ENCODE measurements at regions not wholly inside any gene's neighbourhood (a gene's known extent, or its start where the extent isn't known, plus 50 kb on each side); places are given as distances from the start of the nearest gene placed in this dataset.

DNA sequence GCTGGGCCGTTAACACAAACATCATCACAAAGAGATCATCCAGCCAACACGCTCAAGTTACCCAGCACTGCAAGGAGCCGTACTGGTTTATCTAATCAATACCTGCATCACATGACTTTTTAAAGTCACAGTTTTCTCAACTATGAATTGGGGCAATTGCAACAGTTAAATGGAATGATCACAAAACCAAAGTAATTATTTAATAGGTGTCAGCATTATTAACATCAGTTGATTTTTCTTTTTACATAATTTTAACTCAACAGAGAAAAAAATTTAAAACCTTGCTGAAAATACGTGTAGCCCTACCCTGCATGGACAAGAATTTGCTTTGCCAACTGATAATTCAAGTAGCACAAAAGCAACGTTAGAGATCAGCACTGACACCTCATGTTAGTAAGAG, 95.7 kb upstream of the SOX9 start:
- no peak for DNase-seq

DNA sequence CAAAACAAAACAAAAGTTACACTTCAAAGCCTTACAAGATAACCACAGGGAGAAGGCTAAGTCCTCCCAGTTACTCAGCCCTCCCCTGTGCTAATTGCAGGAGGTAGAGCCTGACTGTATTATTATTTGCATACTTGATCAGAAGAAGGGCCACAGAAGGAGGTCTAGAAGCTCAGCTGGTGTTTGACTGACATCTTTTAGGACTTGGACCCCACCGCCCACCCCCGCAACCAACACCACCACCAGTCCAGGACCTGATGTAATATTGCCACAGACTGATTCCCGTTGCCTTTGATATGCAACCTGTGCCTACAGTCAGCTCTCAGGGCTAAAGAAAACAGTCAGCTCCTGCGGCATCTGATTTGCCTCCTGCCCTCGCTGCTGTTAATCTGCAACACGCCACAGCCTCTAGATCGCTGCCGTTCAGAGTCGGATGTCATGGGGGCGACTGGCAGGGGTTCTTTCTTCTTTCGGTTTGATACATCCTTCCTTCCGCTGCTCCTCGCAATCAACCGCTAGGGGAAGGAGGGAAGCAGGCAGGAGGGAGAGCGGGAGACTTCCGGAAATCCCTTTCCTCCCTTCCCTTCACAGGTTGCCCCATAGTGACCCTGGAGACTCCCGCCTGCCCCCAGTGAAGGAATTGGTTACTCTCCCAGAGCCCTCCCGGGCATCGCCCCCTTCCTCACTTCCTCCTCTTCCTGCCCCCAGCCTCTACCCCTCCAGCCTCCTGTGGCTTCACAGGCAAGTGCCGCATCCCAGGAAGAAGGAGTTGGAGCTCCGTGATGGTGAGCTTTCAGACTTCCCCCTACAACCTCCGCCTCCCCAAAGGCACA, 90.5 kb upstream of the SOX9 start:
- no peak for DNase-seq

DNA sequence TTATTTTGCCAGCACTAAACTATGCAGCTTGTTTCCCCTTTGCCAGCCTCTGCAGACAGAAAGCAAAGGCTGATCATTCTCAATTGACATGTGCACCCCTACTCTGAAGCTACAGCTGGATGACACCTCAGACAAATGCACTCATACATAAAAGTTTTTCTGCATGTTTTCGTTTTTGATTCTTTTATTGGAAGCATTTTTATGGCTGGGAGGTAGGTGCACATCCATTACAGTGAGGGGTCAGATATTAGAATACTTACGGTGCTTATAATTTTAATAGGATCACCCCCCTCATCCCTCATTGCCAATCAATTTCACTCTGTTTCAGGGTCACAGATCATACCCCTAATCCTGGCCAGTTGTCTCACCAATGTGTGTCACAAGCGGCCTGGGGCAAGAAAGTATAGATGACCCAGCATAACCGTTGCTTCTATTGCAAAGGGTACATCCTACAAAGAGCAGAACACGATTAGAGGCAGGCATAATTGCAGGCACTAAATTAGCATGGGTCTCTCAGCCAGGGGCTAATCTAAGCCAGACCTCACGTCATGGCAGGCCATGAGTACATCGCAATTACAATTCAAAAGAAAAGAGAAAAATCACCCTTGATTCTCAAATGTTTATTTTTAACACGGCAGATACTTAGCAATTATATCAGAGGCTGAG, 89.5 kb upstream of the SOX9 start:
- DNase-seq: no peak

DNA sequence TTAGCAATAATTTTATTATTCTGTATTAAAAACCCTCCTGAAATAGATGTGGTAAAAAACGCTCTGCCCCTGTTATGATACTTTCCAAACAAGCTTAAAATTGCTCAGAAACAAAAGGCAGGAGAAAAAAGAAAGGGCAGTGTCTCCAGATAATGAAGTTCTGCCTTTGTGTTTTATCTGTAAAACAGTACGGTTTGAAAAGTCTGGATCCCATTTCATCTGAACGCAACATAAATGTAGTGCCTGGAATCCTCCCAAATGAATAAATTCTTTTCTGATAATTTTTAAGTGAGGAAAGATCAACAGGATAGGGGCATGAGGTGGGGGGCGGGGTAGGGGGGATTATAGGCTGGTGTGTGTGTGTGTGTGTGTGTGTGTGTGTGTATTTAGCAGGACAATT, 87.5 kb upstream of the SOX9 start:
- no peak for DNase-seq

DNA sequence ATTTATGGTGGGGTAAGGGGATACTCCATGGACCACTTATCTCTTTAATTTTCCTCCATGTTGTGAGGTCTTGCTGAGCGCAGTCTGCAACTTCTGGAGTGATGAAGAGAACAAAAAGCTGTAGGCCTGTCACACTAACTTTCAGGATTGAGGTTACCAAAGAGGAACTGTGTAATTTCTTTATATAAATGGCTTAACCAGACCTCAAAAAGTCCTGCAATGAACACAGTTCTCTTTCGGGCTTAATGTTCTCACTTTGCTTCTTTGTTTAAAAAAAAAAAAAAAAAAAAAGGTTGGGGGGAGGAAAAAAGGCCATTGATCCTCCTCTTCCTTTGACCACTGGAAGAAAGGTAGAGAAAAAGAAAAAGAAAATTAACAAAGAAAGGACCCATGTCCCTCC, 86.8 kb upstream of the SOX9 start:
- no peak for DNase-seq

DNA sequence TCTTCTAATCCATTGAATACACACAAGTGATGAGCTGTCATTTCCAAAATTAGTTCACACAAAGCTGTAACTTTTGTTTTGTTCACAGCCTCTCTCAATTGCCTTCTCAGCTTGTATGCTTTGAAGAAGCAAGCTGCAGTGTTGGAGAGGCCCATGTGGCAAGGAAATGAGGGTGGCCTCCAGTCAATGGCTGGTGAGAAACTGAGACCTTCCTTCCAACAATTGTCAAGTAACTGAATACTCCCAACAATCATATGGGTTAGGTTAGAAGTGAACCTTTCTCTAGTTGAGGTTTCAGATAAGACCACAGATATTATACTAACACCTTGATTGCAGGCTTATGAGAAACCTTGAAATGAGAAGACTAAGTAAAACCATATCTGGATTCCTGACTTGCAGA, 82.4 kb upstream of the SOX9 start:
- DNase-seq: no peak

DNA sequence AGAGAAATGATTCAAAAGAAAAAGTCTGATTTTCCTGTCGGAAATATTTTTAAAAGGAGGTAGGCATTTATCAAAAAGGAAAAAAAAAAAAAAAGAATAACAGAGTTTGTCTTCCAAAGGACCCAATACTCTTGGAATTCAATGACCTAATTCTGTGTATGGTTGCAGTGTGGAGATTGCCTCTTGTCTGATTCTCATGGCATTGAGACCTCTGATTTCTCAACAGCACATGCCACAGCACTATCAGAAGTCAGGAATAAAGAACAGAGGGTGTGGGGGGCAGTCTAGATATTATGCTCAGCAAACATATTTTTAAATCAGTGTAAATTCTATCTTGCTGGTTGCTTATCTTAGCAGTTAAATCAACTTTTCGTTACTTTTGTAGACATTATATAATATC, 81.3 kb upstream of the SOX9 start:
- no peak for DNase-seq

DNA sequence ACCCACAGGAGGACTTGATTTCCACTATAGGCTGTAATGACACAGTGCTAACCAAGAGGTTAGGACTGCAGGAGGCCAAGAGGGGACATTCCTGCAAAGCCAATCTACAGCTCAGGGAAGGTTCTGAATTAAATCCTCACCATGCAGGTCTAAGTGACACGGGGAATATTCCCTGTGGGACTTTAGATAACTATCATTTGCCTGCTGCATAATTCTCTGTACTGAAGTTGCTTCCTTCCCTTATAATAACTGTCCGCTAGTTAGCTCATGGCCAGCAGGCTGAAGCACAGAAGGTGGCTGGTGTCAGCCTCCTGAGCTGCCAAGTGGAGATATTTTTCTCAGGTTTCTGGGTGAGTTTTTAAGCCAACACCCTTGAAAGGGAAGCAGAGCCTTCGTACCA, 74.6 kb upstream of the SOX9 start:
- no peak for DNase-seq

DNA sequence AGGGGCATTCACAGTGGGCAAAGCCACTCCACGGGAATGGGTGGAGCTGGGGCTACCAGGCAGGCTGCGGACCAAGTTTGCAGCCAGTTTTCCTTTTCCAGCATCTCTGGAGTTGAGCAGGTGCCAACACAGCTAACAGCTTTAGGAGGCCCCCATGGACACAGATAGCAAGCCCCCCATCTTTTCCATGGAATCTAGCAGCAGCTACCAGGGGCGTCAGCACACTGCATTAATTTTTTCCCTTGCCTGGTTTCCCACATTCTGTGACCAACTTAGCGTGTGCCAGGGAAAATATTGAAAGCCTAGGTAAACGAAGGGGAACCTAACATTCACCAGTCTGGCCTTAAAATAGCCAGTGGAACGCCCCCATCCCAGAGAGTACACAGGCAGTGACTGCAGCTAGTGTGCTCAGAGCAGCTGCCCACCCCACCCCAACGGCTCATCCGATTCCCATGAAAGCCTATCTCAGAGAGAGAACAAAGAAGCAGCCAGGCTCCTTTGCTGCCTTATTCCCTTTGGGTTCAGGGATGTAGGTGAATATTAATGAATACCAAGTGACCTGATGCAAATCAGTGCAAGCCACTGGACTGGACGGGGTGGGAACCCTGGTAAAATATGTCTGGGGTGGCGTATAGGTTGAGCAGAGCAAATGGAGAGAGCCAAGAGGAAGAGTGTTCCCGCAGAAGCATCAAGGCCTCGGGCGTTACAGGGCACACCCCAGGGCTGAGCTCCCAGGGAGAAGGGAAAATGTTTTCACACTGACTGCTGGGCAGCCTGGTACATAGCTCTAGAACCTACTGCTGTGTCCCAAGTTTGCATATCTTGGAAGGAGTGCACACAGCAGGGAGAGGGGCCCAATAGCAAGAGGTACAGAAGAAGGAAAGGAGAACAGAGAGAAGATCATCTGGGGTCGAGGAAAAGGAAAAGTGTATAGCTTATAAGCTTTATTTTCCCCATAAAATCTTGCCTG, 73.9 kb upstream of the SOX9 start:
- no peak for DNase-seq

DNA sequence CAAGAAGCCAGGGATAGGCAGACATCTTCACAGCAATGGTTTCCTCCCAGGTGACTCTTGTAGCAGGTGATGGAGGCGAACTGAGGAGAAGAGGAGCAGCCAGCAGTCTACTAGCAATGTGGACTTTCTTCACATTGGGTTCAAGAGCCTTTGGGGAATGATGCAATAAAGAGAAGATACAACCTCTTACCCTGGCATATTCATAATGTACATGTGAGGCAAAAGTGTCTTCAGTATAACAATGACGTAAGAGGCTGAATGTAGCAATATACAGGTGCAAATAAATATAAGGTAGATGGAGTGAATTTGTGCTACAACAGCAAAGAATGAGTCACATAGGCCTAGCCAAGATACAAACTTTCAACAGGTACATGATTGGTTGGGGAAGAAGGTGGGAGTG, 70.9 kb upstream of the SOX9 start:
- no peak for DNase-seq

DNA sequence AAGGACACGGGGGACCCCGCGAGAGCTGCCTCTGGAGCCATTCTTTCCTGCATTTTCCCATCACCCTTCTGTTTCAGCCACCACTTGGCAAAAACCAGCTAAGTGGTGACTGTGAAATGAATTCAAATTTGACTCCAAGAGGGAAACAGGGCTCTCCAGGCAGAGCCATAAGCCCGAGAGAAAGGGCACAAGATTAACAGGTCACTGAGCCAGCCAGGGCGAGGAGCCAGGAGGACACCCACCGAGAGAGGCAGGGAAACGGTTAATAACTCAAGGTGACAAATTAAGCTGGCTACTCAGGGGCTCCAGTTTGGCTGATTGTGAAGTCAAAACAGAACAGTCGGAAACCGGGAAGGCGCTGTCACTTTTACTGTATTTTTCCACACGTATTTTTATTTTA, 67.8 kb upstream of the SOX9 start:
- DNase-seq: no peak

DNA sequence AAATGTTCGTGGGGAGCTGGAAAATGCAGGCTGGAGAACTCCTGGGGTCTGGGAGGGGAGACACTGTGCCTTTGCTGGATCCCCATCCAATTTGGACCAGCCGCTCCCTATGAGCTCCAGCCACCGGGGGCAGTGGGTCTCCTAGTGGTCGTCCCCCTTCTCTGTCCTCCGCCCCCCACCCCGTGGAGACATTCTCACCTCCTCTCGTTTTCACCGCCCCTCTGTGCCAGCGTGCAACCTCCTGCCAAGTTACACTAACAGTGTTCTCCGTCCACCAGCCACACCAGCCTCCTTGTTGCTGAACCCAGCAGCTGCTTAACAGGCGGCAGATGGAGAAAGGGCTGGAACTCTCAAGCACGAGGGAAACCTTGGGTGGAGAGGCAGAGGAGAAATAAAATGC, 67.4 kb upstream of the SOX9 start:
- DNase-seq: peak; percentile 42

DNA sequence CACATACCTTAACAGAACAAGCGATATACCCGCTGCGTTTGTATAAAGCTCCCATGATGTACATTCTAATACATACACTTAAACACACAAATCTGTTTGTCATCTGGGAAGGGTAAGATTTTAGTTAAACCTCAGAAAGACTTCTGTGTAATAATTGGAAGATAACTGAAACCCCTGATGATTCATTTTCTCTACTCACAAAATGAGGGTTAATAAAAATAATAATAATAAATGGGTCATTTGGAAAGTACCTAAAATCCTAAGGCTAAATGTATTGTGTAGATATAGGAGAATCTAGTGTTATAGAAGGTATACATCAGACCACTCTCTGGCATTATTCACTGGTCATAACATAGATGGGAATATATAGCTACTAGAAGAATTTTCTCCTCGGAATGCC, 64.7 kb upstream of the SOX9 start:
- DNase-seq: no peak

DNA sequence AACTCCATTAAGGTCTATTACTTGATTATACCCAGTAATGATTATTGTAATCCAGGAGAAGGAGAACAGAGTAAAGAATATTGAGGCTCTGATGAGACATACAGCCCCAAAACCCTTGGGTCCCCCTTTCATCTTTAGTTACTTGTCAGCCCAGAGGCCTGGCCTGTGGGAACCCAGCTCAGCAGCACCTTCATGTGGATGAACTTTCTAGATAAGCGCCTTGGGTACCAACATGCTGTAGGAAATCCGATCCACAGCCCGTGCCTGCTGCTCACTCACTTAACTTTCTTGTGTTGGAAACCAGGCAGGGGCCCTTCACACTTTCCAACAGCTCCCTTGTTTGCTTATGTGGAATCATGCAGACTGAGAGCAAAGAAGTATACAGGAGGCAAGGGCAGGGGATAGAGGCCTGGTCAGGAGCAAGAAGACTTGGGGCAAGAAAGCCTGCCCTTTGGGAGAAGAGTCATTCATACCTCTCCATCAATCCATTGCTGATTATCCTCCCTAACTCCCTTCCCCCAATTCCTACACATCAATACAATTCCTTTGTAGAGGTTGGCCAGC, 64.0 kb upstream of the SOX9 start:
- peak; percentile 43 for DNase-seq

DNA sequence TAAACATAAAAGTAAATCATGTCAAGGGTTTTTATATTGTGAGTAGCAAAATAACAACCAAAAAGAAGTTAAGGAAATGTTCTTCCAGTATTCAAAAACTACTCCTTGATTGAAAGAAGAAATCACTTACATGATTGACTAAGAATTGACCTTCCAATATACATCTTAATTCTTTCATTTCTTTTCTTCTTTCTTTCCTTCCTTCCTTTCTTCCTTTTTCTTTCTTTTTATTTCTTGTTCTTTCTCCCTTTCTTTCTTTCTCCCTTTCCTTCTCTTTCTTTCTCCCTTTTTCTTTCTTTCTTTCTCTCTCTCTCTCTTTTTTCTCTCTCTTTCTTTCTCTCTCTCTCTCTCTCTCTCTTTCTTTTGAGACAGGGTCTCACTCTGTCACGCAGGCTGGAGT, 60.7 kb upstream of the SOX9 start:
- no peak for DNase-seq

DNA sequence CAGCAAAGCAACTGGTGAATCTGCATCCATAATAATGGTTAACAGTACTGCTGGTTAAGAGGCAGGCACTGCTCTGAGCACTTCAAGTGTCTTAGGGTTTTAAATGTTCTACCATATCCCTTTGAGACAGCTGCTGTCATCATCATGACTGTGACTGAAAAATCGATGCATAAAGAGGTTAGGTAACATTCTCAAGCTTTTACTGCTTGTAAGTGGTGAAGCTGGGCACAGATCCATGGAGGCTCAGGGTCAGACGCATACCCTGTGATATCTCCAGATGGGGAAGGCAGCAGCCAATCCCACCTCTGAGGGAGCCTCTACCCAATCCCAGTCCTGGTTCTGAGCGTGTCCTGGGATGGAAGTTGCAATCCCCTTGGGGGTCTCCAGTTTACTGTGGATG, 57.6 kb upstream of the SOX9 start:
- DNase-seq: peak; percentile 17

DNA sequence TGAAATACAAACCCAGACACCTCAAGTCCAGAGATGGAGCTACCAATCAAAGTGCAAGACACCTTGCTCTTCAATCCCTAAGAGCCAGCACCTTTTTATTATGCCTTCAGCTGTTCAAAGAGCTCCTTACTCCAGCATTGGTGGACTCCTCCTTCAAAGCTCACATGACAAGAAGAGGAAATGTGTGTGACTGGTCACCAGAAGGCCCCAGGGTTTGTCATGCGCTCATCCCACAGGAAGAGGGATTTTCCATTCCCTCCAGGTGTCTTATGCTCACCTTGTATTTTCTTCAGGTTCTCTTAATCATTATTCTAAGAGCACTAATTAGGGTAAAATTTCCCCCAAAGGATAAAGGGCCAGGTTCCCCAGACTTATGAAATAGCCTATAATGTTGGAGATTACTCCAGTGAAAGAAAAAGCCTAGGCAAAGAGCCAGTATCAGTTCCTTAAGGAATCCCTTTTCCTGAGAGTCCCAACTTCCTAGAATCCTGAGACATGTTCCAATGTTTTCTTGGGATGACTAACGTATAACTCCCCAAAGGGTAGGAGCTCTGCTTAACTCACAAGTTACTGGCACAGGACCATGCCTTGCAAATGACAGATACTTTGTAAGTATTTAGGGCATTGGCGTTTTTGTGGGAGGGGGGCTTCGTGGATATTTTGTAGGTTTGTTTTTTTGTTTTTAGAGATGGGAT, 56.9 kb upstream of the SOX9 start:
- no peak for DNase-seq

DNA sequence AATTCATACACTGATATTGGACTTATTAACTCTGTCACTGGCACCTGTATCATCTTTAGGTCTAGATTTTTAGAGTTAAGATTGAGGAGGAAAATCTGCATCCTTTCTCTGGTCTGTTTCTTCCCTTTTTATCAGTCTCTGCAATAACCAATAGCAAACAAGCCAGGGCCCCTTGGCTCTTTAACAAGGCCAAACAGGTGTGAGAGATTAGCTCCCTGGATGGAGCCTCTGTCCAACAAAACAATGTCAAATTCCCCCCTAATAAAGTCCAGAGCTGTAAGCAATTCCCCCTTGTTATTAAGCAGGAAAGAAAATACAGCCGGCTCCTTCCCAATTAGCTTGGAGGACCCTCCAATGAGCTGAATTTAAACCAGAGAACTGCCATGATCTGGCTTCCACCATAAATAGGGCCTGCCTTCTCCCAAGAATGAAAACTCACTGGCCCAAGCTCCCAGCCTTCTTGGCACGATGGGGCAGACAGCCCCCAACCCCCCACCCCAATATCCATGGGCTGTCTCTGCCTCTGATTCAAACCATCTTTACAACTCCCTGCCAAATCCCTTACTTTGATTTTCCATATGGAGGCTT, 56.1 kb upstream of the SOX9 start:
- no peak for DNase-seq

DNA sequence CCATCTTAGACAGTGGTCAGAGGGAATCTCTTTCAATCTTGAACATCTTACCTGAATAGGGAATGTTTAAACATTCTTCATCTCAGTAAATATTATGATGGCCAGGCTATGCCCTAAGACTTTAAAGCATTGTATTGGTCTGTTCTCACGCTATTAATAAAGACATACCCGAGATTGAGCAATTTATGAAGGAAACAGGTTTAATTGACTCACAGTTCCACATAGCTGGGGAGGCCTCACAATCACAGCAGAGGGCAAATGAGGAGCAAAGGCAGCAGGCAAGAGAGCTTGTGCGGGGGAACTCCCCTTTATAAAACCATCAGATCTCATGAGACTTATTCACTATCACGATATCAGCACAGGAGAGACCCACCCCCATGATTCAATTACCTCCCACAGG, 55.3 kb upstream of the SOX9 start:
- no peak for DNase-seq

DNA sequence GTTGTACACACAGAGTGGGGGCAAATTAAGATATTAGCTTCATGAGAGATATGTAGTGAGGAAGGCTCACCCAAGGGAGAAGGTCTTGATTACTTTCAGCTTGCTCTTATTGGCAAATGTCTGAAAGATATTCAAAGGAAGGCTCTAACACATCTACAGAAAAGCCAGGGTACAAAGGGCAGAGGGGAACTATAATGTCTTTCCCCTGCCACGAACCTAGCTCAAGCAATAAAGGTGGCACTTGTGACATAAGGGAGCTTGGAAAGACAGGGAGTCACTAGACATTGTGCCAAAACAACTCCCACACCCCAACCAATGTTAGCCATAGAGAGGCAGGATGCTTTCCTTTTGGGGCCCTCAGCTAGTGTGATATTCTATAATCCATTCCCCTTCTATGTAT, 52.2 kb upstream of the SOX9 start:
- DNase-seq: no peak

DNA sequence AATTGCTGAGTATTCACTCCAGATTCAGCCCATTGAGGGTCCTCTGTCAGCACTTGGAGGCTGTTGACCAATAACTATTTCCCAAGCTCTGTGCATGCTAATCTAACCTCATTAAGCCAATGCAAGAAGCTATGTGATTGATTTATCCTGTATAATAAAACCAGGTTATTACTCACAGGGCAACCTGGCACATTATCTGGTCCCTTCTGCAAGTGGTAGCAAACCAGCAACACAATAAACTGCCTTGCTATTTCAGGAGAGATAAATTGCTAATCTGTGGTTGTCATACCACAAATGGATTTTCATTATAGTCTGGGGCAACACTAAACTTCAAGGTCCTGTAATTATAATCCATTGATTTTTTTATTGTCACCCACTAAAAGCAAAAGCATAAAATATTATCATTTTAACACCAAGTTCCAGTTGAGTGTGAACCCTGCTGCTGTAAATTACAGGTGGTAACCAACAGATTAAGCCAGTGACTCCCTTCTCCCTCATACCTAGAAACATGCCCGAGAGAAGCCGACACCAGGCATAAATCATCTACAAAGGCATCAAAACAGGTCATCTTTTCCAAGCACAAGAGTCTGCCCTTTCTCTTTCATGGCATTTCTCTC, 51.1 kb upstream of the SOX9 start:
- DNase-seq: no peak
